ENCODE measurements at regions not wholly inside any gene's neighbourhood (a gene's known extent, or its start where the extent isn't known, plus 50 kb on each side); places are given as distances from the start of the nearest gene placed in this dataset.

DNA sequence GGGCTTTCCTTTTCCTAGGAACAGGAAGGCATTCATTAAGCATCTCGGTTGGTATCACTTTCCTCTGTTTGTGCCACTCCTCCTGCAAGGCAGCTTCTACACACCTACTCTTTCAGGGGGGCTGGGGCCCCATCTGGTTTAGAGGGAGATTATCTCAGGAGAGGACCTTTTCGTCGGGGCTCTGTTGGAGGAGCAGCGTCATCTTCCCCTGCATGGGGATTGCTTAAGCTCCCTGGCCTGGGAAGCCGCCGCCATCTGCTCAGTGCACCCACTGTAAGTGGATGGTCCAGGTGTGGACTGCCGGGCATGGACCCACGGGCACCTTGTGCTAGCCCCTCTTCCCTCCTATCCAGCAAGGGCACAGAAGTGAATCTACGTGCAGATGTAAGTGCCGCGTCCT lies 355.3 kb upstream of the SMIM21 start:
- no peak overlapping the region for H3K27ac Mint-ChIP-seq (ENCODE audit: unreplicated experiment)
- H3K4me3 Mint-ChIP-seq (ENCODE audit: unreplicated experiment), result no peak overlapping the region
- H3K27me3 Mint-ChIP-seq (ENCODE audit: low read depth), result peaks cover 12% of the 10 kb centered on the region
- H3K36me3 Mint-ChIP-seq (ENCODE audit: low read depth), result no peaks in the 10 kb centered on the region
- TF ChIP-seq, protein P1, sequence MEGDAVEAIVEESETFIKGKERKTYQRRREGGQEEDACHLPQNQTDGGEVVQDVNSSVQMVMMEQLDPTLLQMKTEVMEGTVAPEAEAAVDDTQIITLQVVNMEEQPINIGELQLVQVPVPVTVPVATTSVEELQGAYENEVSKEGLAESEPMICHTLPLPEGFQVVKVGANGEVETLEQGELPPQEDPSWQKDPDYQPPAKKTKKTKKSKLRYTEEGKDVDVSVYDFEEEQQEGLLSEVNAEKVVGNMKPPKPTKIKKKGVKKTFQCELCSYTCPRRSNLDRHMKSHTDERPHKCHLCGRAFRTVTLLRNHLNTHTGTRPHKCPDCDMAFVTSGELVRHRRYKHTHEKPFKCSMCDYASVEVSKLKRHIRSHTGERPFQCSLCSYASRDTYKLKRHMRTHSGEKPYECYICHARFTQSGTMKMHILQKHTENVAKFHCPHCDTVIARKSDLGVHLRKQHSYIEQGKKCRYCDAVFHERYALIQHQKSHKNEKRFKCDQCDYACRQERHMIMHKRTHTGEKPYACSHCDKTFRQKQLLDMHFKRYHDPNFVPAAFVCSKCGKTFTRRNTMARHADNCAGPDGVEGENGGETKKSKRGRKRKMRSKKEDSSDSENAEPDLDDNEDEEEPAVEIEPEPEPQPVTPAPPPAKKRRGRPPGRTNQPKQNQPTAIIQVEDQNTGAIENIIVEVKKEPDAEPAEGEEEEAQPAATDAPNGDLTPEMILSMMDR (IDR thresholded peaks at IDR 0.05), result no peak
- no peak for DNase-seq (ENCODE audit: low spot score)
- no peaks in the 10 kb centered on the region for H3K9me3 Mint-ChIP-seq (ENCODE audit: low read depth)
- H3K4me1 Mint-ChIP-seq (ENCODE audit: low read depth), result peaks cover 5% of the 10 kb centered on the region

DNA sequence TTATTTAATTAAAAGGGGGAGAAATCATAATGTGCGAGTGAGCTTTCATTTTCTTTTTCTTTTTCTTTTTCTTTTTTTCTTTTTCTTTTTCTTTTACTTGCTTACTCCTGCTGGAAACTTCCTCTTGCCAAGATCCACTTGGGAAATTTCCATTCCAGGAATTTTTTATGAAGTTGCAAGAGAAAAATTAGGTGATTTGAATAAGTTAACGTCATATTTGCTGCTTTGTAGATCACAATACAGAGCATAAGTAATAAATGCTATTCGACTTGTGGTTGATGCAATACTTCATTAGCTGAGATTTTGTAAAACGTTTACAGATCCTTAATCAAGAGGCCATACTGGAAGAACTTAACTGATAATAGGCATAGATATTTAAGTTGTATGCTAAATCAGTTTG lies 354.7 kb upstream of the SMIM21 start:
- H3K27me3 Mint-ChIP-seq (ENCODE audit: low read depth), result peaks cover 13% of the 10 kb centered on the region
- H3K36me3 Mint-ChIP-seq (ENCODE audit: low read depth), result no peaks in the 10 kb centered on the region
- TF ChIP-seq, protein P1 (IDR thresholded peaks at IDR 0.05), result no peak
- H3K4me3 Mint-ChIP-seq (ENCODE audit: unreplicated experiment), result no peak overlapping the region
- H3K4me1 Mint-ChIP-seq (ENCODE audit: low read depth), result peaks cover 5% of the 10 kb centered on the region
- DNase-seq (ENCODE audit: low spot score), result no peak
- no peak overlapping the region for H3K27ac Mint-ChIP-seq (ENCODE audit: unreplicated experiment)
- H3K9me3 Mint-ChIP-seq (ENCODE audit: low read depth), result no peaks in the 10 kb centered on the region

DNA sequence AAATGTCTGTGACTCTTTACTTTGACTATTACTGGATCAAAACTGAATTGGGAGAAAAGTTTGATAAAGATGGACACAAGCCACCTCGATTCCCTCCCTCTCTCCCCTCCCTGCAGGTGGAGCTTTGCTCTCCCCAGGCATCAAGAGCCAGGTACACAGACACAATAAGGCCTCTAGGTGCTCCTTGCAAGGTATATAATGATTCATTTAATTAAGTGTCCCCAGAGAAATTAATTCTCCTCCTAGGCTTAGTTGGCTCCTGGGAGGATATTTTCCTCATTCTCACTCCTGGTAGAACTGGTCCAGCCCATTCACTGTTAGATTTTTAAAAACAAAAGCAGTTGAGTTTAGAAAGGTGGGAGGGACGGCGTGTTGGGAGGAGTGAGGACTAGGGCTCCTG lies 352.4 kb upstream of the SMIM21 start:
- no peak for DNase-seq (ENCODE audit: low spot score)
- TF ChIP-seq, protein P1 (IDR thresholded peaks at IDR 0.05), result no peak
- H3K27ac Mint-ChIP-seq (ENCODE audit: unreplicated experiment), result no peak overlapping the region

DNA sequence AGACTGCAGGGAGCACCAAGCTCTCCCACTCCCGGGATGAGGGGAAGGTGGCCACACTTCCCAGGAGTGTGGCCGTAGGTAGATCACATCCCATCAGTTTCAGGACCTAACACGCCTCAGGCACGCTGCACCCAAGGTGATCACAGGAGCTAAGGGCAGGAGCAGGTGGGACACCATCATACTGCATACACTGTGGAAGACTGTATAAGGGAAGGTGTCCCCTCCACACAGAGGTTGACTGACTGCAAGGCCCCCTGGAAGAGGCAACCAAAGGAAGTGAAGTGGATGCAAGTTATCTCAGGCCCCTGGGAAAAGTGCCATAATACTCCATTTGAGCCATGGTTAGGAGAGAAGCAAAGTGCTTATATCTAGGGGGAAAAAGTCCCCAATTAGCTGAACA lies 351.9 kb upstream of the SMIM21 start:
- no peaks in the 10 kb centered on the region for H3K36me3 Mint-ChIP-seq (ENCODE audit: low read depth)
- no peak overlapping the region for H3K27ac Mint-ChIP-seq (ENCODE audit: unreplicated experiment)
- TF ChIP-seq, protein P1 (IDR thresholded peaks at IDR 0.05), result no peak
- no peak for DNase-seq (ENCODE audit: low spot score)
- H3K4me3 Mint-ChIP-seq (ENCODE audit: unreplicated experiment), result no peak overlapping the region
- peaks cover 3% of the 10 kb centered on the region for H3K4me1 Mint-ChIP-seq (ENCODE audit: low read depth)
- no peaks in the 10 kb centered on the region for H3K9me3 Mint-ChIP-seq (ENCODE audit: low read depth)
- H3K27me3 Mint-ChIP-seq (ENCODE audit: low read depth), result peaks cover 20% of the 10 kb centered on the region

More for the DNA sequence above, 352.4 kb upstream of the SMIM21 start:
- Mint-ChIP-seq H3K36me3 (ENCODE audit: low read depth) (no peaks in the 10 kb centered on the region), H3K27me3 (ENCODE audit: low read depth) (peaks cover 20% of the 10 kb centered on the region), H3K4me1 (ENCODE audit: low read depth) (peaks cover 5% of the 10 kb centered on the region), H3K9me3 (ENCODE audit: low read depth) (no peaks in the 10 kb centered on the region), H3K4me3 (ENCODE audit: unreplicated experiment) (no peak overlapping the region)

DNA sequence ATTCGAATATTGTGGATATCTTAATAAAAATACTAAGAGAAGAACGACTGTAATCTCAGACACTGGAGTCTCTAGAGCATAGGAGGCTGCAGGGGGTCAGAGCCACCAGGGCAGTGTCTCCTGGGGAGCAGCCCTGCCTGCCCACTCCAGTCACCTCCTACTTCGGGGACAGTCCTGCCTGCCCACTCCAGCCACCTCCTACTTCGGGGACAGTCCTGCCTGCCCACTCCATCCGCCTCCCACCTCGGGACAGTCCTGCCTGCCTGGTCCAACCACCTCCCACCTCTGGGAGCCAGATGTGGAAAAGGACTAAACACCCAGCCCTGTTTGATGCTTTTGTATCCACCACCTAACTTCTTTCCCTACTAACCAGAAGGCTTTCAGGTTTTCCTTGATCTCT lies 350.1 kb upstream of the SMIM21 start:
- no peak overlapping the region for H3K27ac Mint-ChIP-seq (ENCODE audit: unreplicated experiment)
- H3K4me1 Mint-ChIP-seq (ENCODE audit: low read depth), result no peaks in the 10 kb centered on the region
- H3K36me3 Mint-ChIP-seq (ENCODE audit: low read depth), result no peaks in the 10 kb centered on the region
- no peak for DNase-seq (ENCODE audit: low spot score)
- H3K4me3 Mint-ChIP-seq (ENCODE audit: unreplicated experiment), result no peak overlapping the region
- no peaks in the 10 kb centered on the region for H3K9me3 Mint-ChIP-seq (ENCODE audit: low read depth)
- H3K27me3 Mint-ChIP-seq (ENCODE audit: low read depth), result peaks cover 25% of the 10 kb centered on the region
- TF ChIP-seq, protein P1 (IDR thresholded peaks at IDR 0.05), result no peak
